ENCODE measurements at regions not wholly inside any gene's neighbourhood (a gene's known extent, or its start where the extent isn't known, plus 50 kb on each side); places are given as distances from the start of the nearest gene placed in this dataset.
"Not testable (repeated sequence)": the region's sequence is repeated elsewhere in the genome, so short reads cannot be mapped to it uniquely, and the experiment has no call there.

GRCh38 chr22:34829485-34829884 lies 236.5 kb upstream of the ISX start:
- ChIA-PET CTCF (no interaction called here), POLR2A (no interaction called here)
- 5% methylated on average over 2 of the region's 3 CpGs for WGBS (ENCODE audit: missing lambda C conversion rate)
- Histone ChIP-seq H3K4me3 (no peak overlapping the region), H3K9me3 (no peaks in the 10 kb centered on the region), H3K27ac (no peak overlapping the region), H3K4me1 (no peaks in the 10 kb centered on the region), H3K4me2 (no peak overlapping the region)
- TF ChIP-seq MAFK (IDR thresholded peaks at IDR 0.05; ENCODE audit: partially characterized antibody) (peak; percentile 58), FOSL2 (IDR thresholded peaks at IDR 0.05) (no peak), FOSL2 (CRISPR knock-in tag; IDR thresholded peaks at IDR 0.05) (no peak)
- ATAC-seq (no peak), FAIRE-seq (no peak), DNase-seq (ENCODE audit: low read depth in 1 of 2, low spot score in 1 of 2) (no peak)

DNA sequence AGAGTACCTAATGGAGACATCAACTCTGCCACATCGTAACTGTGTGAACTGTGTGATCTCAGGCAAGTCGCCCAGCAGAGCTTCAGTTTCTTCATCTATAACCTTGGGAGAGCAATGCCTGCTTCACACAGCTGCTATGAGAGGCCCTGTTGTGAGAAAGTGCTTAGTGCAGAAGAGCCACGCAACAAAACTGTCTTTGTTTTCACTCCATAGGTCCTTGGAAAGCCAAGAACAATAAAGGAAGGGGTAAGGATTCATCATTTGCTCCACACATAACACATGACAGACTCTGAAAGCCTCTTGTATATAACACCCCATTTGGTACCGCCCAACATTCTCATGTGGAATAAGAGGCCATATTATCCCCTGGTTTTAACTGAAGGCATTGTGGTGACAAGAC lies 231.9 kb upstream of the ISX start:
- ChIA-PET POLR2A (no interaction called here), CTCF (no interaction called here)
- H3K4me2 ChIP-seq: no peak overlapping the region
- 3% methylated on average over 3 of the region's 4 CpGs for WGBS (ENCODE audit: missing lambda C conversion rate)
- H3K4me1 ChIP-seq: no peaks in the 10 kb centered on the region
- H3K9me3 ChIP-seq: no peaks in the 10 kb centered on the region
- TF ChIP-seq FOSB (CRISPR knock-in tag; IDR thresholded peaks at IDR 0.05): no peak
- TF ChIP-seq CBX2 (IDR thresholded peaks at IDR 0.05; ENCODE audit: borderline replicate concordance, low read depth): no peak
- no peak for TF ChIP-seq ZSCAN20 (CRISPR knock-in tag; IDR thresholded peaks at IDR 0.05)
- FAIRE-seq: no peak
- H3K27ac ChIP-seq: no peak overlapping the region
- no peak for ATAC-seq
- H3K4me3 ChIP-seq: no peak overlapping the region
- DNase-seq (ENCODE audit: low read depth in 1 of 2, low spot score in 1 of 2): no peak

- FAIRE-seq; DNase-seq (ENCODE audit: low read depth in 1 of 2, low spot score in 1 of 2); CTCF ChIA-PET; ATAC-seq; H3K27ac ChIP-seq; H3K4me1 ChIP-seq; POLR2A ChIA-PET; H3K4me2 ChIP-seq; H3K4me3 ChIP-seq; H3K9me3 ChIP-seq: not testable (repeated sequence)
- 2% methylated on average over 3 of the region's 3 CpGs for WGBS (ENCODE audit: missing lambda C conversion rate)
Observed at GRCh38 chr22:34834541-34834940, 231.4 kb upstream of the ISX start.

DNA sequence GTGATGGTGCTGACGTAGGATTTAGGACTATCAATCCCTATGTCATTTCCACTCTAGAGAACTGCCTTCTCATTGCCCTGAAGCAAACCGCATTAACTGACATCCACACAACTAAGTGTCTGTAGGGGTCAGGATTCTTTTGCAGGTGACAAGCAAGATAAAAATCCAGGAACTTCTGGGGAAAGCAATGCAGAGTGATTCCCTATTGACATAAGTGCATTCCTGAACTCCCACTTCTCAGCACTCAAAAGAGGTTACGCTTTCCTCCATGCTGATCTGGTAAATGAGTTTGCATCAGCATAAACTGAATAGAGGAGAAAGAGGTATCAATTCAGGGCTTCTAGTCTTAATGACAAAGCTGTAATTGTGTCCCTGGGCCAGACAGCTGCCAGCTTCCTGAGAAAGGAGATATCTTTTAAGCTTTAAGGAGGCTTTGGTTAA lies 224.6 kb upstream of the ISX start:
- Histone ChIP-seq H3K4me3 (no peak overlapping the region), H3K9me3 (no peaks in the 10 kb centered on the region), H3K4me2 (no peak overlapping the region), H3K27ac (no peak overlapping the region), H3K4me1 (no peaks in the 10 kb centered on the region)
- no peak for ATAC-seq
- FAIRE-seq: no peak
- POLR2A ChIA-PET: no interaction called here
- TF ChIP-seq MAX (IDR thresholded peaks at IDR 0.05) (no peak), HOXB13 (CRISPR knock-in tag; IDR thresholded peaks at IDR 0.05; ENCODE audit: low read depth) (no peak), CHD2 (IDR thresholded peaks at IDR 0.05; ENCODE audit: low read length, partially characterized antibody) (no peak), RFX5 (IDR thresholded peaks at IDR 0.05) (no peak)
- CTCF ChIA-PET: no interaction called here
- WGBS (ENCODE audit: missing lambda C conversion rate): 20% methylated on average over 3 of the region's 3 CpGs
- no peak for DNase-seq (ENCODE audit: low read depth in 1 of 2, low spot score in 1 of 2)

DNA sequence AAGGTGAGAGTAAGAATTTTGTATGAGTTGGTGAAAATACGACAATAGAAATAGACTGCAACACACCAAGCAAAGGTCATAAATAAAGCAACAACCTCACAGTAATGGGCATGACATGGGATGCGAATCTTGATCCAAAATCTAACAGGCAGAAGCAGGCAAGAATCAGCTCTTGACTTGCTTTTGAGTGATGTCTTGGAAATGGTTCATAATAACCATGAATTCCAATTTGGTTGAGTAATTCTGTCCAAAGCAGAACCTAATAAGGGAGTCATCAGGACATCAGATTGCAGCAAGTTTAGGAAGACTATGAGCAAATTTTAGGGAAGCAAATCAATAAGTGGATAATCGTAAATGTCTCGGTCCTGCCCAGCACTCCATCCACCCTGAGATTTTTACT lies 224.0 kb upstream of the ISX start:
- ATAC-seq (no peak), FAIRE-seq (no peak), DNase-seq (ENCODE audit: low read depth in 1 of 2, low spot score in 1 of 2) (no peak)
- Histone ChIP-seq H3K4me2 (no peak overlapping the region), H3K4me1 (no peaks in the 10 kb centered on the region), H3K9me3 (no peaks in the 10 kb centered on the region), H3K4me3 (no peak overlapping the region), H3K27ac (no peak overlapping the region)
- POLR2A ChIA-PET: no interaction called here
- CTCF ChIA-PET: no interaction called here
- TF ChIP-seq HEYL (CRISPR knock-in tag; IDR thresholded peaks at IDR 0.05) (no peak), ELK1 (IDR thresholded peaks at IDR 0.05; ENCODE audit: low read depth, low read length) (no peak), ZSCAN20 (CRISPR knock-in tag; IDR thresholded peaks at IDR 0.05) (no peak), CHD4 (IDR thresholded peaks at IDR 0.05; ENCODE audit: borderline replicate concordance) (no peak), HOXB13 (CRISPR knock-in tag; IDR thresholded peaks at IDR 0.05; ENCODE audit: low read depth) (no peak), EHF (CRISPR knock-in tag; IDR thresholded peaks at IDR 0.05) (no peak)
- TF ChIP-seq, protein P1, sequence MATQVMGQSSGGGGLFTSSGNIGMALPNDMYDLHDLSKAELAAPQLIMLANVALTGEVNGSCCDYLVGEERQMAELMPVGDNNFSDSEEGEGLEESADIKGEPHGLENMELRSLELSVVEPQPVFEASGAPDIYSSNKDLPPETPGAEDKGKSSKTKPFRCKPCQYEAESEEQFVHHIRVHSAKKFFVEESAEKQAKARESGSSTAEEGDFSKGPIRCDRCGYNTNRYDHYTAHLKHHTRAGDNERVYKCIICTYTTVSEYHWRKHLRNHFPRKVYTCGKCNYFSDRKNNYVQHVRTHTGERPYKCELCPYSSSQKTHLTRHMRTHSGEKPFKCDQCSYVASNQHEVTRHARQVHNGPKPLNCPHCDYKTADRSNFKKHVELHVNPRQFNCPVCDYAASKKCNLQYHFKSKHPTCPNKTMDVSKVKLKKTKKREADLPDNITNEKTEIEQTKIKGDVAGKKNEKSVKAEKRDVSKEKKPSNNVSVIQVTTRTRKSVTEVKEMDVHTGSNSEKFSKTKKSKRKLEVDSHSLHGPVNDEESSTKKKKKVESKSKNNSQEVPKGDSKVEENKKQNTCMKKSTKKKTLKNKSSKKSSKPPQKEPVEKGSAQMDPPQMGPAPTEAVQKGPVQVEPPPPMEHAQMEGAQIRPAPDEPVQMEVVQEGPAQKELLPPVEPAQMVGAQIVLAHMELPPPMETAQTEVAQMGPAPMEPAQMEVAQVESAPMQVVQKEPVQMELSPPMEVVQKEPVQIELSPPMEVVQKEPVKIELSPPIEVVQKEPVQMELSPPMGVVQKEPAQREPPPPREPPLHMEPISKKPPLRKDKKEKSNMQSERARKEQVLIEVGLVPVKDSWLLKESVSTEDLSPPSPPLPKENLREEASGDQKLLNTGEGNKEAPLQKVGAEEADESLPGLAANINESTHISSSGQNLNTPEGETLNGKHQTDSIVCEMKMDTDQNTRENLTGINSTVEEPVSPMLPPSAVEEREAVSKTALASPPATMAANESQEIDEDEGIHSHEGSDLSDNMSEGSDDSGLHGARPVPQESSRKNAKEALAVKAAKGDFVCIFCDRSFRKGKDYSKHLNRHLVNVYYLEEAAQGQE (IDR thresholded peaks at IDR 0.05): no peak
- WGBS (ENCODE audit: missing lambda C conversion rate): 0% methylated on average over 4 of the region's 4 CpGs
